Smooth muscle cell (in vitro differentiated cells): ENCODE measurements at regions not wholly inside any gene's neighbourhood (a gene's known extent, or its start where the extent isn't known, plus 50 kb on each side); places are given as distances from the start of the nearest gene placed in this dataset.
A peak's percentile ranks its signal among the peaks of the same experiment; 100 is the strongest.

Experiments used
- DNase-seq: peaks from one replicate; lab custom pipeline; 2025; ENCODE audit not compliant: unreplicated experiment; lab: John Stamatoyannopoulos, UW
- H2AFZ ChIP-seq: fragments of 200-600 bp; sonication (generic); 2 replicates; pipeline ENCODE4 v1.6.0; 2016; ENCODE audit warnings: antibody characterized with exemption, low read depth, mild to moderate bottlenecking
- H3F3A ChIP-seq: fragments of 200-600 bp; sonication (generic); 2 replicates; pipeline ENCODE4 v1.6.0; 2017; ENCODE audit warnings: antibody characterized with exemption, low read depth
- H3K27ac ChIP-seq: fragments of 200-600 bp; sonication (generic); 2 replicates; pipeline ENCODE4 v1.5.1; 2016; ENCODE audit warnings: low read depth, mild to moderate bottlenecking
- H3K27me3 ChIP-seq: fragments of 200-600 bp; sonication (generic); 2 replicates; pipeline ENCODE4 v1.6.1; 2016; ENCODE audit warnings: low read depth, mild to moderate bottlenecking
- H3K36me3 ChIP-seq: fragments of 200-600 bp; sonication (generic); 2 replicates; pipeline ENCODE4 v1.5.1; 2016; ENCODE audit warnings: low read depth
- H3K4me1 ChIP-seq: fragments of 200-600 bp; sonication (generic); 2 replicates; pipeline ENCODE4 v1.5.1; 2016; ENCODE audit warnings: low read depth
- H3K4me2 ChIP-seq: fragments of 200-600 bp; sonication (generic); 2 replicates; pipeline ENCODE4 v1.6.0; 2016; ENCODE audit warnings: mild to moderate bottlenecking
- H3K4me3 ChIP-seq: fragments of 200-600 bp; sonication (generic); 2 replicates; pipeline ENCODE4 v1.5.1; 2016; ENCODE audit warnings: mild to moderate bottlenecking
- H3K79me2 ChIP-seq: fragments of 200-600 bp; sonication (generic); 2 replicates; pipeline ENCODE4 v1.6.0; 2016; ENCODE audit warnings: low read depth, mild to moderate bottlenecking
- H3K9ac ChIP-seq: fragments of 200-600 bp; sonication (generic); 2 replicates; pipeline ENCODE4 v1.6.0; 2016; ENCODE audit warnings: low read depth
- H3K9me3 ChIP-seq: fragments of 200-600 bp; sonication (generic); replicated peaks from 2 replicates; pipeline ENCODE4 v1.5.1; 2016; ENCODE audit warnings: low read depth
- H4K20me1 ChIP-seq: fragments of 200-600 bp; sonication (generic); 2 replicates; pipeline ENCODE4 v1.6.0; 2016; ENCODE audit warnings: low read depth
- WGBS: methylation state at CpG from one replicate; pipeline ENCODE4 v1.1.7; 2016; ENCODE audit warnings: low lambda C conversion rate; 5-methylcytosine and 5-hydroxymethylcytosine counted together
- TF ChIP-seq, protein P1 (sequence below): fragments of 200-600 bp; sonication (generic); IDR thresholded peaks from 2 replicates; pipeline ENCODE4 v1.5.1; 2017; ENCODE audit warnings: borderline replicate concordance, mild to moderate bottlenecking, antibody characterized with exemption; ENCODE audit not compliant: insufficient read depth, poor library complexity, severe bottlenecking

DNA sequence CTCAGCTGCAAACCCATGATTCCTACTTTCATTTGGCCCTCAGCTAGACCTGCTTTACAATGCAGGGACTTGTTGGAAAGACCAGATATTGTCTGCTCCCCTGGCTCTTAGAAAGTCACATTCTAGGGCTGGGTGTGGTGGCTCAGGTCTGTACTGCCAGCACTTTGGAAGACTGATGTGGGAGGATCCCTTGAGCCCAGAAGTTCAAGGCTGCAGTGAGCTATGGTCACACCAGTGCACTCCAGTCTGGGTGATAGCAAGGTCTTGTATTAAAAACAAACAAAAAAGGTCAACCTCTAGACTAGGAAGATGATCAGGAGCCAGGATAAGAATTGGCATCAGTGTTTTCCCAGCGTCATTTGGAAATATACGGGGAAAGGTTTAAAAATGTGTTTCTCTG is 145.8 kb downstream of the PALM2AKAP2 start:
- Histone ChIP-seq H3K4me1 (no peaks in the 10 kb centered on the region), H3K36me3 (no peaks in the 10 kb centered on the region), H3K4me3 (no peak overlapping the region), H2AFZ (no peak overlapping the region), H3F3A (no peaks in the 10 kb centered on the region), H3K9ac (no peak overlapping the region), H3K9me3 (no peaks in the 10 kb centered on the region), H3K4me2 (no peak overlapping the region), H4K20me1 (peaks cover 3% of the 10 kb centered on the region), H3K79me2 (no peaks in the 10 kb centered on the region), H3K27me3 (no peaks in the 10 kb centered on the region), H3K27ac (no peak overlapping the region)
- TF ChIP-seq, protein P1, sequence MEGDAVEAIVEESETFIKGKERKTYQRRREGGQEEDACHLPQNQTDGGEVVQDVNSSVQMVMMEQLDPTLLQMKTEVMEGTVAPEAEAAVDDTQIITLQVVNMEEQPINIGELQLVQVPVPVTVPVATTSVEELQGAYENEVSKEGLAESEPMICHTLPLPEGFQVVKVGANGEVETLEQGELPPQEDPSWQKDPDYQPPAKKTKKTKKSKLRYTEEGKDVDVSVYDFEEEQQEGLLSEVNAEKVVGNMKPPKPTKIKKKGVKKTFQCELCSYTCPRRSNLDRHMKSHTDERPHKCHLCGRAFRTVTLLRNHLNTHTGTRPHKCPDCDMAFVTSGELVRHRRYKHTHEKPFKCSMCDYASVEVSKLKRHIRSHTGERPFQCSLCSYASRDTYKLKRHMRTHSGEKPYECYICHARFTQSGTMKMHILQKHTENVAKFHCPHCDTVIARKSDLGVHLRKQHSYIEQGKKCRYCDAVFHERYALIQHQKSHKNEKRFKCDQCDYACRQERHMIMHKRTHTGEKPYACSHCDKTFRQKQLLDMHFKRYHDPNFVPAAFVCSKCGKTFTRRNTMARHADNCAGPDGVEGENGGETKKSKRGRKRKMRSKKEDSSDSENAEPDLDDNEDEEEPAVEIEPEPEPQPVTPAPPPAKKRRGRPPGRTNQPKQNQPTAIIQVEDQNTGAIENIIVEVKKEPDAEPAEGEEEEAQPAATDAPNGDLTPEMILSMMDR: no peak
- 98% methylated on average over 2 of the region's 2 CpGs for WGBS
- DNase-seq: no peak

DNA sequence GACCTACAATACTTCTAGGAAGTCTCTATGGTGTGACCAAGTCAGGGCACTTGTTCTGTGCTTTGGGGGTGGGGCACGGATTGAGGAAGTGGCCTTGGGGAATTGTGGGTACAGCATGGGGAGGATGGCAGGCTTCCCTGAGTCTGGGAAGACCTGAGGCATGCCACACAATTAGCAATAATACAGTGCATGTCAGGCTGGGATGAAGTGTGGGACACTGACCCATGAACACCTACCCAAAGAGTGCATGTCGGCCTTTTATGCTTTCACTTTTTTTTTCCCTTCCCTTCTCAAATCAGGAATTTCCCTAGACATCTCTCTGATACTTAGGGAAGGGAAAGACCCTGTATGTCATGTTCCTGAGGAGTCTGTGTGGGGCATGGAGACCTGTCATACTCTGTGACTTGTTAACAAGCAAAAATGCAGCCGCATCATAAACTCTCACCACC is 146.4 kb downstream of the PALM2AKAP2 start:
- H3K4me1 ChIP-seq: no peaks in the 10 kb centered on the region
- 93% methylated on average over 3 of the region's 3 CpGs for WGBS

DNA sequence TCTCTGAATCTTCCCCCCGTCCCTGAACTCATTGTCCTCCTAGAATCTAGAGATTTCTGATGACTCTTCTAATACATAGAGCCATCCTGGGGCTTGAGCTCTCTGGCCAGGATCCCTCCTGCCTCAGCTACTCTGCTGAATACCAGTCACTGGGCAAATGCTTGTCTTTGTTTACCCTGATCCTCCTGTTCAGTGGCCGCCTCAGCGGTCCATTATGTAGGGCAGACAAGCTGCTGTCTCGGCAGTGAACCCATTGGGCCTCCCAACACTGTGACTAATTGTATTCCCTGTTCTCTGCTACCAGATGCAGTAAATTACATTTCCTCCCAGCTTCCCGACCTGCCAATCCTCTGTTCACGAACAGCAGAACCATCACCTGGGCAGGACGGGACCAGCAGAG is 151.6 kb downstream of the PALM2AKAP2 start:
- no peaks in the 10 kb centered on the region for H3K27me3 ChIP-seq
- no peak overlapping the region for H3K27ac ChIP-seq
- H2AFZ ChIP-seq: no peak overlapping the region
- peaks cover 11% of the 10 kb centered on the region for H3K4me1 ChIP-seq
- H4K20me1 ChIP-seq: no peaks in the 10 kb centered on the region
- TF ChIP-seq, protein P1: no peak
- H3K9me3 ChIP-seq: no peaks in the 10 kb centered on the region
- H3K4me2 ChIP-seq: no peak overlapping the region
- no peak overlapping the region for H3K9ac ChIP-seq
- DNase-seq: no peak
- WGBS: 94% methylated on average over 7 of the region's 7 CpGs
- H3K4me3 ChIP-seq: no peak overlapping the region
- peaks cover 3% of the 10 kb centered on the region for H3K36me3 ChIP-seq
- no peaks in the 10 kb centered on the region for H3F3A ChIP-seq
- H3K79me2 ChIP-seq: no peaks in the 10 kb centered on the region

More for the DNA sequence above, 146.4 kb downstream of the PALM2AKAP2 start:
- Histone ChIP-seq H3K4me3 (no peak overlapping the region), H3K27ac (no peak overlapping the region), H3K79me2 (no peaks in the 10 kb centered on the region), H3K9ac (no peak overlapping the region), H3K4me2 (no peak overlapping the region), H3K9me3 (no peaks in the 10 kb centered on the region), H2AFZ (no peak overlapping the region), H3K27me3 (no peaks in the 10 kb centered on the region), H4K20me1 (peaks cover under 1% of the 10 kb centered on the region), H3F3A (no peaks in the 10 kb centered on the region), H3K36me3 (no peaks in the 10 kb centered on the region)
- TF ChIP-seq, protein P1: no peak
- no peak for DNase-seq

DNA sequence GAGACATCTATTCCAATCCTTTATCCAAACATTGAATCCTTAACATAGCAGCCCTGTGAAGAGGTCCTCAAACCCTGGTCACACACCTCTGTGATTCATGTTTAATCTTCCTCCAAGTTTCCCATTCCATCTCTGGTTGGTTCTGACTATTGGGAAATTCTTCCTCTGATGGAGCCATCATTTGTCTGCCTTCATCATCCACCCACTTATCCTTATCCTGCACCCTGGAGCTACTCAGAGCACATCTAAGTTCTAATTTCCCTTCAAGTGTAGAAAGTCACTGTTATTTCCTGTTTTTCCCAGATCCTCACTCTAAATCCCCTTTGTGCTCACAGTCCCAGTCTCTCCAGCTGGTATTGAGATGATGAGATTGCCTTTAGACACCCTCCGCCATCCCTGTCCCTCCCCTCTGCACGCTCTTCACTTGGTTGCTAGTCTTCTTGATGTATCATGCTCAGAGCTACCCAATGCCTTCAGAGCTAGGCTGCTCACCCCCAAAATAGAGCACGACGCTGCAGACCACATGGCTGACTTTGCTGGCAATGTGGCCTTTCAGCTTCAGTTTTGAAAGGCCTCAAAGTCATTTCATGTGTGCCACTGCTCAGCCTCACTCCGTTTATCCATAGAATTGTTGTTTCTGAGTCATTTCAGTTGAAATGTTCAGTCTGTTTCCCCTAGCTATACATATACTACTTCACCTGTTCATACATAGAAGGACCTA is 154.3 kb downstream of the PALM2AKAP2 start:
- TF ChIP-seq, protein P1: no peak
- no peaks in the 10 kb centered on the region for H4K20me1 ChIP-seq
- no peak overlapping the region for H3K4me2 ChIP-seq
- WGBS: 88% methylated on average over 5 of the region's 5 CpGs
- no peaks in the 10 kb centered on the region for H3K9me3 ChIP-seq
- no peak for DNase-seq
- no peak overlapping the region for H3K9ac ChIP-seq
- H3K36me3 ChIP-seq: peaks cover 3% of the 10 kb centered on the region
- H3F3A ChIP-seq: no peaks in the 10 kb centered on the region
- no peaks in the 10 kb centered on the region for H3K27me3 ChIP-seq
- no peak overlapping the region for H2AFZ ChIP-seq
- H3K4me1 ChIP-seq: peaks cover 11% of the 10 kb centered on the region
- H3K4me3 ChIP-seq: no peak overlapping the region
- no peaks in the 10 kb centered on the region for H3K79me2 ChIP-seq
- H3K27ac ChIP-seq: peak overlapping the region; percentile 71
